HT-29 (cell line): ENCODE measurements at regions not wholly inside any gene's neighbourhood (a gene's known extent, or its start where the extent isn't known, plus 50 kb on each side); places are given as distances from the start of the nearest gene placed in this dataset.
"Not testable (repeated sequence)": the region's sequence is repeated elsewhere in the genome, so short reads cannot be mapped to it uniquely, and the experiment has no call there.

Source experiments
- DNase-seq: peaks from one replicate; pipeline ENCODE4 v3.0.0-alpha.2; 2015; ENCODE audit warnings: low spot score

GRCh38 chr1:19024532-19024931, 68.1 kb upstream of the IFFO2 start:
- no peak for DNase-seq

GRCh38 chr1:19023787-19024186, 67.3 kb upstream of the IFFO2 start:
- no peak for DNase-seq

- no peak for DNase-seq
Observed at GRCh38 chr1:19021845-19022244, 65.4 kb upstream of the IFFO2 start.

GRCh38 chr1:19019288-19019687, 62.8 kb upstream of the IFFO2 start:
- not testable (repeated sequence) for DNase-seq

GRCh38 chr1:19015476-19015875, 59.0 kb upstream of the IFFO2 start:
- no peak for DNase-seq

GRCh38 chr1:19014765-19015164, 58.3 kb upstream of the IFFO2 start:
- peak; percentile 27 for DNase-seq

- peak; percentile 87 for DNase-seq
Observed at GRCh38 chr1:19013826-19014548, 57.5 kb upstream of the IFFO2 start.

- DNase-seq = no peak
Observed at GRCh38 chr1:19011845-19012231, 55.4 kb upstream of the IFFO2 start.

GRCh38 chr1:19010995-19011844, 54.7 kb upstream of the IFFO2 start:
- peak; percentile 98 for DNase-seq

- DNase-seq = peak; percentile 82
Observed at GRCh38 chr1:19010503-19010902, 54.0 kb upstream of the IFFO2 start.

- DNase-seq = peak; percentile 78
Observed at GRCh38 chr1:19009882-19010321, 53.4 kb upstream of the IFFO2 start.

GRCh38 chr1:19009126-19009881, 52.8 kb upstream of the IFFO2 start:
- no peak for DNase-seq

GRCh38 chr1:19007491-19008441, 51.3 kb upstream of the IFFO2 start:
- DNase-seq = peak; percentile 72

- DNase-seq = no peak
Observed at GRCh38 chr1:19006837-19007271, 50.4 kb upstream of the IFFO2 start.
